H4 (cell line): ENCODE measurements at regions not wholly inside any gene's neighbourhood (a gene's known extent, or its start where the extent isn't known, plus 50 kb on each side); places are given as distances from the start of the nearest gene placed in this dataset.
A peak's percentile ranks its signal among the peaks of the same experiment; 100 is the strongest.

Experiments used
- DNase-seq: peaks from one replicate; pipeline ENCODE4 v3.0.0-alpha.2; 2015; ENCODE audit warnings: low spot score

DNA sequence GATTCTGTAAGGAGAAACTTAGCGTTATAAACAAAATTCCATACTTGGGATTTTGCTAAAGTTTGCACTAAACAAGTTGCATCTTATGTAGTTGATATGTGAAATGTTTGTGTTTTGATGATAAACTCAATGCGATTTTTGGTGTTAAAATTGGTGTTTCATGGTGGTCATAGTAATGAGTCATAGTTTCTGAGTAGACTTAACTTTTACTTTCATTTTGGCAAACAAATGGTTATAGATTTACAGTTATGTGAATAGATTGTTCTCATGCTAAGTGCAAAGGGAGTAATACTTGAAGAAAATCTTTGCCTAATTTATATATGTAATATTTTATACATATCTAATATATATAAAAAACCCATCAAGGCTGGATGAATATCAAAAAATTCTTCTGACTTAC, 107.3 kb upstream of the ELAVL2 start:
- peak; percentile 2 for DNase-seq

GRCh38 chr9:23926368-23926767, 100.3 kb upstream of the ELAVL2 start:
- DNase-seq = no peak

DNA sequence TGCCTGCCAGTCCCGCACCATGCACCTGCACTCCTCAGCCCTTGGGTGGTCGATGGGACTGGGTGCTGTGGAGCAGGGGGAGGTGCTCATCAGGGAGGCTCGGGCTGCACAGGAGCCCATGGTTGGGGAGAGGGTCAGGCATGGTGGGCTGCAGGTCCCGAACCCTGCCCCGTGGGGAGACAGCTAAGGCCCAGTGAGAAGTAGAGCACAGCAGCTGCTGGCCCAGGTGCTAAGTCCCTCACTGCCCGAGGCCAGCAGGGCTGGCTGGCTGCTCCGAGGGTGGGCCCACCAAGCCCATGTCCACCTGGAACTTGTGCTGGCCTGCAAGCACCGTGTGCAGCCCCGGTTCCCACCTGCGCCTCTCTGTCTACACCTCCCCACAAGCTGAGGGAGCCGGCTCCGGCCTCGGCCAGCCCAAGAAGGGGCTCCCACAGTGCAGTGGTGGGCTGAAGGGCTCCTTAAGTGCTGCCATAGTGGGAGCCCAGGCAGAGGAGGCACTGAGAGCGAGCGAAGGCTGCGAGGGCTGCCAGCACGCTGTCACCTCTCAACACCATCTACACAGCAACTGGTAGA, 88.5 kb upstream of the ELAVL2 start:
- no peak for DNase-seq

DNA sequence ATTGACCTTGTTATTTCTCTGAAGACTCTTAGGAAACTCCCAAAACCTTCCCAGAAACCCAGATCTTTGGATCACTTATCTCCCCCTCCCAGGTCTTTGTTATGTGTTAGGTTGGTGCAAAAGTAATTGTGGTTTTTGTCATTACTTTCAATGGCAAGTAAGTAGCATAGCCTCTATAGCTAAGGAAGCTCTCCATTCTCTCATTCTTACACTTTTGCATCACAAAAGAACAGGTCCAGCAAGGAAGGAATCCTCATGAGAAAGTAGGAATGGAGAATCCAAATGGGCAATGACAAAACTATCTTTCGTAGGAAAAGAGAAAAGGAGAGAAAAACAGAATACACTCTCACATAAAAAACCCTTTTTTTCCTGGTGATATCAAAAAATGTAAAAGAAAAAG, 81.3 kb upstream of the ELAVL2 start:
- no peak for DNase-seq

DNA sequence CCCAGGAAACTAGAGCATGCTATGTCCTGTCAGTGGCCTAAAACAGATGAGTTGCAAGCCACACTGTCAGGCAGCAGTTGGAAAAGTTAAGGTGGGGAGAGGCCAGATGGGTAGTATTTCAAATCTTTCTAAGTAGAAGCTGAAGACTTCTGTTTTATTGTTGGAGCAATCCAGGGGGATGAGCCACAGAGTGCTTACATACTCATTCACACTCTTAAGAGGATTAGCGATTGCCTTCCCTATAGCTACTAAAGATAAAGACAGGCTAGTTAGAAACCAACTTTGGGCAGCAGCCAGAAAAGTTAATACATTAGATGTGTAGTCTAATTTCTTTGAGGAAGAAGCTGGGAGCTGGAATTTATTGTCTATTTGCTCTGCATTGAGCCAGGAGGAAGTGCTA, 61.7 kb upstream of the ELAVL2 start:
- no peak for DNase-seq
